ENCODE measurements at regions not wholly inside any gene's neighbourhood (a gene's known extent, or its start where the extent isn't known, plus 50 kb on each side); places are given as distances from the start of the nearest gene placed in this dataset.

DNA sequence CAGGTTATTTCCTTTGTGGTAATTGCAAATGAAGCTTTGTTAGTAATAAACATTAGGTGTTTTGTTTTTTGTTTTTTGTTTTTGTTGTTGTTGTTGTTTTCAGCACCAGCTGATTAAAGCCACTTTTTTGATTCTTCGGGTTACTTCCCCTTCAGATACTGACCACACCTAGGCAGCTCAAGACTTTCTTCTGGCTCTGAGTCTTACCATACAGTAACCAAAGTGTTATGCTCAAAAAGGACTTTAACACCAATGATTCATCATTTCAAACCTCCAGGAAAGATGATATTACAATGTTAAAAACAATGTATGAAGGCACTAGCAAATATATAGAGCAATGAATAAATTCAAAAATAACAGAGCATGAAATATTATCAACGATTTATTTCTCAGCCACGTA is 265.2 kb upstream of the SP8 start:
- POLR2A ChIA-PET, result interaction anchor here (1.1 kb wide), 1 partner anchor 16 kb away, joined by 4 read pairs; no protein-coding TSS in a partner anchor
- Histone ChIP-seq H3K4me3 (ENCODE audit: low read depth, low read length, poor library complexity, severe bottlenecking) (no peak overlapping the region), H3K4me2 (ENCODE audit: low read length) (no peak overlapping the region), H3K4me1 (ENCODE audit: insufficient read depth, low read length, poor library complexity, severe bottlenecking) (no peaks in the 10 kb centered on the region), H3K9me2 (ENCODE audit: insufficient read depth, low read length) (no peaks in the 10 kb centered on the region), H3K27ac (ENCODE audit: low read depth, low read length, poor library complexity, severe bottlenecking) (no peak overlapping the region), H3K9me3 (ENCODE audit: low read length) (no peaks in the 10 kb centered on the region), H3K36me3 (ENCODE audit: insufficient read depth, low read length) (no peaks in the 10 kb centered on the region), H2AFZ (ENCODE audit: low read length) (no peak overlapping the region), H4K20me1 (ENCODE audit: insufficient read depth, low read length) (no peaks in the 10 kb centered on the region), H3K79me2 (ENCODE audit: insufficient read depth, low read depth, low read length) (no peaks in the 10 kb centered on the region)
- CTCF ChIA-PET (ENCODE audit: unreplicated experiment), result no interaction called here
- no TSS peak for BruUV-seq (replicated peaks)
- intact Hi-C loops (cut with micrococcal nuclease; ENCODE audit: unreplicated experiment), result no loop called here
- no peak for DNase-seq (ENCODE audit: low spot score)
- TF ChIP-seq, protein P1, sequence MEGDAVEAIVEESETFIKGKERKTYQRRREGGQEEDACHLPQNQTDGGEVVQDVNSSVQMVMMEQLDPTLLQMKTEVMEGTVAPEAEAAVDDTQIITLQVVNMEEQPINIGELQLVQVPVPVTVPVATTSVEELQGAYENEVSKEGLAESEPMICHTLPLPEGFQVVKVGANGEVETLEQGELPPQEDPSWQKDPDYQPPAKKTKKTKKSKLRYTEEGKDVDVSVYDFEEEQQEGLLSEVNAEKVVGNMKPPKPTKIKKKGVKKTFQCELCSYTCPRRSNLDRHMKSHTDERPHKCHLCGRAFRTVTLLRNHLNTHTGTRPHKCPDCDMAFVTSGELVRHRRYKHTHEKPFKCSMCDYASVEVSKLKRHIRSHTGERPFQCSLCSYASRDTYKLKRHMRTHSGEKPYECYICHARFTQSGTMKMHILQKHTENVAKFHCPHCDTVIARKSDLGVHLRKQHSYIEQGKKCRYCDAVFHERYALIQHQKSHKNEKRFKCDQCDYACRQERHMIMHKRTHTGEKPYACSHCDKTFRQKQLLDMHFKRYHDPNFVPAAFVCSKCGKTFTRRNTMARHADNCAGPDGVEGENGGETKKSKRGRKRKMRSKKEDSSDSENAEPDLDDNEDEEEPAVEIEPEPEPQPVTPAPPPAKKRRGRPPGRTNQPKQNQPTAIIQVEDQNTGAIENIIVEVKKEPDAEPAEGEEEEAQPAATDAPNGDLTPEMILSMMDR (conservative IDR thresholded peaks at IDR 0.05; ENCODE audit: low read length), result no peak
- TF ChIP-seq EZH2phosphoT487 (IDR thresholded peaks at IDR 0.05; ENCODE audit: borderline replicate concordance, low read depth, low read length), result no peak

DNA sequence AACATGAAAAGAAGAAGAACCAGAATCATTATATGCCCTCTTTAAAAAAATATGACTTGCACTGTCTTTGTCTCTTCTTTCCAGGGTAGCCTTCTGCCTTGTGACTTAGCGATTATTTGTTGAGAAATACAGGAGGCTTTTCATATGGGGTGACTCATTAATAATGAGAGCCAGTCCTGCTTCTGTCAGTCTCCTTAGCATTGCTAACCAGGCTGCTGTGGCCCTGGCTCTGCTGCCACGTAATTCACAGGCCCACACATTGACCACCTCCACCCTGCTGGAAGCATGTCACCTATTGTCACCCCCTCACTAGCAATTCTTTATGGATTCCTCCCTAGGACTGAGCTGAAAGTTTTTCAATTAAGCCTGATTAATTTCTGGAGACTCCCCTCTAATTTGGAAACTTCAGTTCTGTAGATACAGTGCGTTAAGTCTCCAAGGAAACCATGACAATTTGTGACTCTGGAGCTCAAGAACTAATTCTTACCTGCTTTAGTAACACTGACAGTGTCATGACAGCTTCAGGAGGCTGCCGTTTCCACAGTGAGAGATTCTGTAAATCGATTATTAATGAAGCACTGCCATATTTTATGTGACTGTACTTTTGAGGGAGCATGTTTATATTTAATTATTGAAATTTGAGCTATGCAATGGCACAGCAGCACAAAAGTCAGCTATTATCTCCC is 267.9 kb upstream of the SP8 start:
- H3K9me2 ChIP-seq (ENCODE audit: insufficient read depth, low read length), result no peaks in the 10 kb centered on the region
- no peak for DNase-seq (ENCODE audit: low spot score)
- ChIA-PET POLR2A (interaction anchor here (0.5 to 1.1 kb wide), 2 partner anchors 14 to 21 kb away, joined by 3 read pairs; no protein-coding TSS in a partner anchor), CTCF (ENCODE audit: unreplicated experiment) (no interaction called here)
- H4K20me1 ChIP-seq (ENCODE audit: insufficient read depth, low read length), result no peaks in the 10 kb centered on the region
- intact Hi-C loops (cut with micrococcal nuclease; ENCODE audit: unreplicated experiment), result no loop called here
- BruUV-seq (replicated peaks), result no TSS peak
- no peaks in the 10 kb centered on the region for H3K36me3 ChIP-seq (ENCODE audit: insufficient read depth, low read length)
- H3K27ac ChIP-seq (ENCODE audit: low read depth, low read length, poor library complexity, severe bottlenecking), result no peak overlapping the region
- H3K79me2 ChIP-seq (ENCODE audit: insufficient read depth, low read depth, low read length), result no peaks in the 10 kb centered on the region
- H3K9me3 ChIP-seq (ENCODE audit: low read length), result no peaks in the 10 kb centered on the region
- no peaks in the 10 kb centered on the region for H3K4me1 ChIP-seq (ENCODE audit: insufficient read depth, low read length, poor library complexity, severe bottlenecking)
- no peak for TF ChIP-seq EZH2phosphoT487 (IDR thresholded peaks at IDR 0.05; ENCODE audit: borderline replicate concordance, low read depth, low read length)
- TF ChIP-seq, protein P1 (conservative IDR thresholded peaks at IDR 0.05; ENCODE audit: low read length), result no peak
- no peak overlapping the region for H3K4me3 ChIP-seq (ENCODE audit: low read depth, low read length, poor library complexity, severe bottlenecking)
- no peak overlapping the region for H3K4me2 ChIP-seq (ENCODE audit: low read length)
- no peak overlapping the region for H2AFZ ChIP-seq (ENCODE audit: low read length)

GRCh38 chr7:21059069-21059468 is 272.4 kb upstream of the SP8 start:
- Histone ChIP-seq H2AFZ (ENCODE audit: low read length) (no peak overlapping the region), H3K9me2 (ENCODE audit: insufficient read depth, low read length) (no peaks in the 10 kb centered on the region), H3K4me1 (ENCODE audit: insufficient read depth, low read length, poor library complexity, severe bottlenecking) (no peaks in the 10 kb centered on the region), H3K4me2 (ENCODE audit: low read length) (no peak overlapping the region), H3K36me3 (ENCODE audit: insufficient read depth, low read length) (no peaks in the 10 kb centered on the region), H3K27ac (ENCODE audit: low read depth, low read length, poor library complexity, severe bottlenecking) (no peak overlapping the region), H3K9me3 (ENCODE audit: low read length) (no peaks in the 10 kb centered on the region), H3K79me2 (ENCODE audit: insufficient read depth, low read depth, low read length) (no peaks in the 10 kb centered on the region), H3K4me3 (ENCODE audit: low read depth, low read length, poor library complexity, severe bottlenecking) (no peak overlapping the region), H4K20me1 (ENCODE audit: insufficient read depth, low read length) (no peaks in the 10 kb centered on the region)
- no peak for DNase-seq (ENCODE audit: low spot score)
- intact Hi-C loops (cut with micrococcal nuclease; ENCODE audit: unreplicated experiment), result no loop called here
- ChIA-PET CTCF (ENCODE audit: unreplicated experiment) (no interaction called here), POLR2A (interaction anchor here (1.0 kb wide), 1 partner anchor 10 kb away, joined by 3 read pairs; no protein-coding TSS in a partner anchor)
- BruUV-seq (replicated peaks), result no TSS peak
- TF ChIP-seq EZH2phosphoT487 (IDR thresholded peaks at IDR 0.05; ENCODE audit: borderline replicate concordance, low read depth, low read length), result no peak
- TF ChIP-seq, protein P1 (conservative IDR thresholded peaks at IDR 0.05; ENCODE audit: low read length), result no peak

Measured in OCI-LY7 (cell line).